H1 (cell line): ENCODE measurements at regions not wholly inside any gene's neighbourhood (a gene's known extent, or its start where the extent isn't known, plus 50 kb on each side); places are given as distances from the start of the nearest gene placed in this dataset.

Source experiments
- CTCF ChIA-PET: fragments of 300-600 bp; sonication (Branson Sonifier 250); formaldehyde crosslinking; loops from one replicate; lab custom pipeline; 2021; ENCODE audit not compliant: partially characterized antibody; lab: Charles Lee
- POLR2A ChIA-PET: fragments of 300-600 bp; sonication (Branson Sonifier 250); formaldehyde crosslinking; loops from one replicate; lab custom pipeline; 2021; ENCODE audit warnings: inconsistent platforms; ENCODE audit not compliant: partially characterized antibody; lab: Charles Lee
- DNase-seq, 2 experiments: peaks; one replicate each; pipeline versions ENCODE4 v3.0.0 to v3.0.0-alpha.2; 2010 to 2022; ENCODE audit warnings: low spot score in 2 of 2, low read depth in 1 of 2, mixed read lengths in 1 of 2
- FAIRE-seq: peaks from 2 replicates; lab custom pipeline; 2011; peaks lifted over from hg19 to GRCh38; lab: Jason Lieb, UNC
- H2AFZ ChIP-seq: 2 replicates; pipeline ENCODE4 v1.8.1; 2012; ENCODE audit warnings: low read length, inconsistent platforms
- H2AK5ac ChIP-seq: 2 replicates; pipeline ENCODE4 v1.6.1; 2013; ENCODE audit warnings: low read depth, low read length
- H2BK120ac ChIP-seq: replicated peaks from 2 replicates; pipeline ENCODE3; 2013; ENCODE audit warnings: low read depth, low read length, inconsistent platforms
- H2BK12ac ChIP-seq: 2 replicates; pipeline ENCODE4 v1.6.1; 2013; ENCODE audit warnings: low read depth, low read length
- H2BK15ac ChIP-seq: 2 replicates; pipeline ENCODE4 v1.6.1; 2013; ENCODE audit warnings: low read length
- H2BK20ac ChIP-seq: 2 replicates; pipeline ENCODE4 v1.6.1; 2013; ENCODE audit warnings: low read length
- H2BK5ac ChIP-seq: 2 replicates; pipeline ENCODE4 v1.6.1; 2013; ENCODE audit warnings: low read depth, low read length
- H3K14ac ChIP-seq: 2 replicates; pipeline ENCODE4 v1.6.1; 2013; ENCODE audit warnings: inconsistent platforms; ENCODE audit not compliant: insufficient read length
- H3K18ac ChIP-seq: 2 replicates; pipeline ENCODE4 v1.6.1; 2013; ENCODE audit warnings: low read length; ENCODE audit errors: extremely low read depth
- H3K23ac ChIP-seq: 2 replicates; pipeline ENCODE4 v1.6.1; 2013; ENCODE audit warnings: inconsistent platforms; ENCODE audit not compliant: insufficient read length
- H3K23me2 ChIP-seq: 2 replicates; pipeline ENCODE4 v1.6.1; 2013; ENCODE audit warnings: low read depth, low read length
- H3K27ac ChIP-seq: 2 replicates; pipeline ENCODE4 v1.6.1; 2011; ENCODE audit warnings: low read depth, low read length, inconsistent platforms
- H3K27me3 ChIP-seq, 4 experiments: replicated peaks in 1 of 4; 1 replicate in 1 of 4; 2 replicates in 3 of 4; pipeline versions ENCODE4 v1.6.1 to v1.8.1; 2011 to 2013; ENCODE audit warnings: low read length in 3 of 4, mild to moderate bottlenecking in 3 of 4, inconsistent platforms in 2 of 4, mixed read lengths in 2 of 4, moderate library complexity in 1 of 4; ENCODE audit not compliant: control insufficient read depth in 3 of 4, insufficient read depth in 3 of 4; ENCODE audit errors: extremely low read depth in 1 of 4
- H3K36me3 ChIP-seq, 4 experiments: 2 replicates each; pipeline versions ENCODE4 v1.6.1 to v1.8.1; 2011 to 2013; ENCODE audit warnings: mild to moderate bottlenecking in 4 of 4, low read length in 3 of 4, moderate library complexity in 2 of 4, control low read depth in 1 of 4, inconsistent platforms in 1 of 4; ENCODE audit not compliant: insufficient read depth in 4 of 4, control insufficient read depth in 2 of 4
- H3K4ac ChIP-seq: replicated peaks from 2 replicates; pipeline ENCODE3; 2013; ENCODE audit warnings: low read length, low read depth, mixed read lengths, inconsistent platforms; ENCODE audit not compliant: insufficient read length
- H3K4me1 ChIP-seq, 4 experiments: replicated peaks in 1 of 4; 1 replicate in 1 of 4; 2 replicates in 3 of 4; pipeline versions ENCODE4 v1.6.1 to v1.8.1; 2011 to 2013; ENCODE audit warnings: low read length in 3 of 4, inconsistent platforms in 2 of 4, mixed read lengths in 1 of 4; ENCODE audit not compliant: insufficient read depth in 4 of 4, control insufficient read depth in 3 of 4
- H3K4me2 ChIP-seq, 2 experiments: 2 replicates each; pipeline versions ENCODE4 v1.6.1 to v1.8.1; 2011 to 2013; ENCODE audit warnings: low read depth in 2 of 2, low read length in 2 of 2, control low read depth in 1 of 2, inconsistent platforms in 1 of 2, mild to moderate bottlenecking in 1 of 2; ENCODE audit not compliant: insufficient read depth in 1 of 2
- H3K4me3 ChIP-seq, 4 experiments: fragments of 200-600, 300-600 bp in 1 of 4; sonication (generic), shearing (Covaris generic), sonication (Bioruptor Twin) in 1 of 4; 2 replicates each; pipeline versions ENCODE4 v1.5.1 to v1.8.1; 2011 to 2016; ENCODE audit warnings: low read length in 4 of 4, low read depth in 3 of 4, control low read depth in 2 of 4, inconsistent platforms in 2 of 4, mild to moderate bottlenecking in 2 of 4, mixed read lengths in 1 of 4, moderate library complexity in 1 of 4; ENCODE audit not compliant: insufficient read depth in 2 of 4; ENCODE audit errors: extremely low read depth in 1 of 4
- H3K56ac ChIP-seq: replicated peaks from 2 replicates; pipeline ENCODE3; 2013; ENCODE audit warnings: low read depth, mild to moderate bottlenecking, mixed read lengths, low read length, inconsistent platforms; ENCODE audit not compliant: insufficient read length
- H3K79me1 ChIP-seq: 2 replicates; pipeline ENCODE4 v1.6.1; 2013; ENCODE audit warnings: low read depth, low read length, control low read depth
- H3K79me2 ChIP-seq, 2 experiments: 2 replicates each; pipeline versions ENCODE4 v1.6.1 to v1.8.1; 2012 to 2013; ENCODE audit warnings: low read length in 2 of 2, mild to moderate bottlenecking in 2 of 2, inconsistent platforms in 1 of 2; ENCODE audit not compliant: insufficient read depth in 2 of 2, control insufficient read depth in 1 of 2
- H3K9ac ChIP-seq, 4 experiments: replicated peaks in 1 of 4; 1 replicate in 1 of 4; 2 replicates in 3 of 4; pipeline versions ENCODE4 v1.6.1 to v1.8.1; 2011 to 2013; ENCODE audit warnings: low read depth in 3 of 4, low read length in 3 of 4, control low read depth in 2 of 4, mild to moderate bottlenecking in 2 of 4, moderate library complexity in 2 of 4, inconsistent platforms in 1 of 4; ENCODE audit errors: extremely low read depth in 1 of 4
- H3K9me3 ChIP-seq, 2 experiments: 2 replicates each; pipeline versions ENCODE4 v1.6.1 to v1.8.1; 2012 to 2013; ENCODE audit warnings: mild to moderate bottlenecking in 2 of 2, moderate library complexity in 2 of 2, control low read depth in 1 of 2, inconsistent platforms in 1 of 2, low read depth in 1 of 2, low read length in 1 of 2, mixed read lengths in 1 of 2; ENCODE audit not compliant: insufficient read depth in 2 of 2
- H4K20me1 ChIP-seq, 2 experiments: replicated peaks in 1 of 2; 2 replicates each; pipeline versions ENCODE3 to v1.8.1; 2011 to 2013; ENCODE audit warnings: inconsistent platforms in 2 of 2, low read length in 2 of 2, mild to moderate bottlenecking in 1 of 2; ENCODE audit not compliant: insufficient read depth in 2 of 2, control insufficient read depth in 1 of 2
- H4K5ac ChIP-seq: 2 replicates; pipeline ENCODE4 v1.6.1; 2013; ENCODE audit warnings: low read length, low read depth, mixed read lengths, inconsistent platforms; ENCODE audit not compliant: insufficient read length
- H4K8ac ChIP-seq: 2 replicates; pipeline ENCODE4 v1.8.0; 2013; ENCODE audit warnings: mild to moderate bottlenecking, moderate library complexity, low read length, inconsistent platforms; ENCODE audit not compliant: insufficient read depth; ENCODE audit errors: extremely low read depth
- H4K91ac ChIP-seq: replicated peaks from 2 replicates; pipeline ENCODE3; 2013; ENCODE audit warnings: low read length, mixed read lengths, inconsistent platforms; ENCODE audit not compliant: insufficient read length
- CREB1 ChIP-seq: IDR thresholded peaks from 2 replicates; pipeline ENCODE4 v1.6.1; 2012; ENCODE audit warnings: inconsistent platforms
- CTCF ChIP-seq, 3 experiments: IDR thresholded peaks; 1 replicate in 2 of 3; 2 replicates in 1 of 3; pipeline versions ENCODE4 v1.5.1 to v1.6.1; 2011; ENCODE audit warnings: low read length in 3 of 3, mild to moderate bottlenecking in 3 of 3, inconsistent platforms in 2 of 3, low read depth in 1 of 3, moderate library complexity in 1 of 3; ENCODE audit not compliant: insufficient read depth in 1 of 3; ENCODE audit errors: control extremely low read depth in 1 of 3
- HDAC6 ChIP-seq: IDR thresholded peaks from one replicate; pipeline ENCODE4 v1.7.1; 2012; ENCODE audit warnings: low read depth, mild to moderate bottlenecking, inconsistent platforms, low read length, moderate library complexity
- POLR2AphosphoS5 ChIP-seq: IDR thresholded peaks from 2 replicates; pipeline ENCODE4 v1.6.1; 2011; ENCODE audit warnings: low read depth, low read length
- RNF2 ChIP-seq: fragments of 200-900, 300-1000 bp; sonication (generic); IDR thresholded peaks from 2 replicates; pipeline ENCODE4 v1.7.1; 2016; ENCODE audit warnings: borderline replicate concordance, low read depth, mild to moderate bottlenecking, antibody characterized with exemption, low read length; ENCODE audit not compliant: poor library complexity, severe bottlenecking; ENCODE audit errors: missing control alignments
- SIX5 ChIP-seq: IDR thresholded peaks from 2 replicates; pipeline ENCODE4 v1.6.1; 2011; ENCODE audit warnings: mild to moderate bottlenecking, low read depth, low read length
- TBP ChIP-seq: IDR thresholded peaks from 2 replicates; pipeline ENCODE4 v1.6.1; 2011; ENCODE audit warnings: low read depth, low read length, improper control_type of control experiment

GRCh38 chr11:127890030-127890615 lies 697.2 kb downstream of the ETS1 start:
- Histone ChIP-seq H4K20me1 (no peaks in the 10 kb centered on the region), H4K5ac (no peak overlapping the region), H3K27me3 (peaks cover 0 to 1% (median 0%) of the 10 kb centered on the region in 4 experiments; a peak in 1 of 7 replicates), H2BK120ac (no peak overlapping the region), H3K9me3 (peaks cover 9 to 10% of the 10 kb centered on the region in 2 experiments; a peak in 3 of 4 replicates), H2AFZ (no peak overlapping the region), H3K4me3 (no peak overlapping the region), H4K91ac (no peak overlapping the region), H3K23ac (no peak overlapping the region), H2BK15ac (no peak overlapping the region), H3K9ac (no peak overlapping the region), H3K79me1 (no peaks in the 10 kb centered on the region), H3K14ac (no peak overlapping the region), H3K4me2 (no peak overlapping the region), H2BK20ac (no peak overlapping the region), H3K36me3 (no peaks in the 10 kb centered on the region), H3K18ac (no peak overlapping the region), H3K4me1 (no peaks in the 10 kb centered on the region; a peak in 1 of 7 replicates), H4K8ac (no peak overlapping the region), H2BK5ac (no peak overlapping the region), H3K4ac (no peak overlapping the region), H3K23me2 (no peaks in the 10 kb centered on the region), H2BK12ac (no peak overlapping the region), H2AK5ac (no peak overlapping the region), H3K56ac (no peak overlapping the region), H3K27ac (no peak overlapping the region), H3K79me2 (no peaks in the 10 kb centered on the region)
- TF ChIP-seq TBP (no peak), SIX5 (no peak), HDAC6 (no peak), POLR2AphosphoS5 (no peak), RNF2 (no peak), CTCF (IDR thresholded peaks at IDR 0.05; ENCODE audit: control extremely low read depth in 1 of 3, insufficient read depth in 1 of 3, low read depth in 1 of 3, low read length in 3 of 3) (no peak), CREB1 (no peak)
- ChIA-PET CTCF (no interaction called here), POLR2A (no interaction called here)
- no peak for FAIRE-seq
- DNase-seq = no peak
